Nephron progenitor cell (in vitro differentiated cells): ENCODE measurements at regions not wholly inside any gene's neighbourhood (a gene's known extent, or its start where the extent isn't known, plus 50 kb on each side); places are given as distances from the start of the nearest gene placed in this dataset.

Experiments used
- DNase-seq: peaks from one replicate; pipeline ENCODE4 v3.0.0; 2021
- H3K27ac Mint-ChIP-seq: 2 replicates; pipeline ENCODE4 v1.8.0; 2021; ENCODE audit warnings: mild to moderate bottlenecking, moderate library complexity, mixed read lengths
- H3K27me3 Mint-ChIP-seq: 2 replicates; pipeline ENCODE4 v1.8.0; 2021; ENCODE audit warnings: mild to moderate bottlenecking, low read depth, mixed read lengths; ENCODE audit not compliant: poor library complexity
- H3K36me3 Mint-ChIP-seq: 2 replicates; pipeline ENCODE4 v1.8.0; 2021; ENCODE audit warnings: low read depth, mixed read lengths
- H3K4me1 Mint-ChIP-seq: 2 replicates; pipeline ENCODE4 v1.8.0; 2021; ENCODE audit warnings: mixed read lengths
- H3K4me3 Mint-ChIP-seq: 2 replicates; pipeline ENCODE4 v1.8.0; 2021; ENCODE audit warnings: mild to moderate bottlenecking, moderate library complexity, mixed read lengths
- H3K9me3 Mint-ChIP-seq: 2 replicates; pipeline ENCODE4 v1.8.0; 2021; ENCODE audit warnings: mild to moderate bottlenecking, moderate library complexity, mixed read lengths
- TF ChIP-seq, protein P1 (sequence below): fragments of 200-600 bp; sonication (generic); IDR thresholded peaks from 2 replicates; pipeline ENCODE4 v1.5.0; 2021; ENCODE audit warnings: antibody characterized with exemption

DNA sequence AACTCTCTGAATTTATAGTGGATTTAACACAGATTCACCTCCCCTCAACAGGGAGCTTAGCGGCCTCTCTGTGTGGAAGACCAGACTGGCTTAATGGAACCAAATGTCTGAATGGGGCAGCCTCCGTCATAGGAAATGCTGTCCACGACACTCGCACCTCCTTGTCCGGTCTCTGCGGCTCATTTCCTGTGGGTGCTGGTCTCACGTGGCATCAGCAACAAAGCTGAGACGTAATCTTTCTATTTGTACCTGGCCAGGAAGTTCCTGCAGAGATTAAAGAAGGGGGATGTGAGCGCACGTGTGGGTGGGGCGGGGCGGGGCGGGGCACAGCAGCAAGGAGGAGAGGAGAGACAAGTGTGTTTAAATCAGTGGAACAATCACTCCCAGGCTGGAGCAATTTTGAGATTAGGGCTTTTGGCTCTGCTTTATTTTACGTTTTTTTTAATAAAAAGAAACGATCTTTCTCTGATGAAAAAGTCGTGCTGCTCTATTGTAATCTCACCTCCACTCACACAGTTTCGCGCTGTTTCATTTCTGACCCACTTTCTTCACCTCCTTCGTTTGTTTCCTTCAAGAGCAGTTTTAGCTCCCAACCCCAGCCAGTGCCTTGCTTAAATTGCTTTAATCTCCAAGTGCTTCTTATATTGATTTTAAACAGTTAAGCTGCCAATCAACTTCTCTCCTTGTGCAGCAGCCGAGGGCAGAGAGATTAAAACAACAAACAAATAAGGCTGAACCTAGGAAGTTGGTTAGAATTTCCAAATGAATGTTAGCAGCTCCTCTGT lies 132.2 kb upstream of the ASTN2 start:
- no peaks in the 10 kb centered on the region for H3K9me3 Mint-ChIP-seq
- peaks cover 40% of the 10 kb centered on the region for H3K4me1 Mint-ChIP-seq
- no peak for DNase-seq
- peaks cover 10% of the 10 kb centered on the region for H3K27me3 Mint-ChIP-seq
- no peaks in the 10 kb centered on the region for H3K36me3 Mint-ChIP-seq
- TF ChIP-seq, protein P1, sequence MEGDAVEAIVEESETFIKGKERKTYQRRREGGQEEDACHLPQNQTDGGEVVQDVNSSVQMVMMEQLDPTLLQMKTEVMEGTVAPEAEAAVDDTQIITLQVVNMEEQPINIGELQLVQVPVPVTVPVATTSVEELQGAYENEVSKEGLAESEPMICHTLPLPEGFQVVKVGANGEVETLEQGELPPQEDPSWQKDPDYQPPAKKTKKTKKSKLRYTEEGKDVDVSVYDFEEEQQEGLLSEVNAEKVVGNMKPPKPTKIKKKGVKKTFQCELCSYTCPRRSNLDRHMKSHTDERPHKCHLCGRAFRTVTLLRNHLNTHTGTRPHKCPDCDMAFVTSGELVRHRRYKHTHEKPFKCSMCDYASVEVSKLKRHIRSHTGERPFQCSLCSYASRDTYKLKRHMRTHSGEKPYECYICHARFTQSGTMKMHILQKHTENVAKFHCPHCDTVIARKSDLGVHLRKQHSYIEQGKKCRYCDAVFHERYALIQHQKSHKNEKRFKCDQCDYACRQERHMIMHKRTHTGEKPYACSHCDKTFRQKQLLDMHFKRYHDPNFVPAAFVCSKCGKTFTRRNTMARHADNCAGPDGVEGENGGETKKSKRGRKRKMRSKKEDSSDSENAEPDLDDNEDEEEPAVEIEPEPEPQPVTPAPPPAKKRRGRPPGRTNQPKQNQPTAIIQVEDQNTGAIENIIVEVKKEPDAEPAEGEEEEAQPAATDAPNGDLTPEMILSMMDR, result no peak
- no peak overlapping the region for H3K27ac Mint-ChIP-seq
- peak overlapping the region; percentile 58 for H3K4me3 Mint-ChIP-seq

DNA sequence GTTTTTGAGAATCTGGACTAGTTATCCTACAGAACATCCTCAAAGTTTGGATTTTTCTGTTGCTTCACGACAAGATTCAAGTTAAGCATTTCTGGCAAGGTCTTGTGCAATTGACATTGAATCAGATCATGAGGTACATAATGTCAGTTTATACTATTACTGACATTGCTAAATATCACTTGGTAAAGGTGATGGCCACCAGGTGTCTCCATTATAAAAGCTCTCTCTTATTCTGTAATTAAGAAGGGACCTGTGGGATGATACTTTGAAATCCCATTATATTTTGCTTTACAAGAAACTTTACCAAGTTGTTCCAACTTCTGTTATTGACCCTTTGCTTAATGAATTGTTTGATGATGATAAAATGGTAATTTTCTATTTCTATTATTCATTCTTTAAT lies 131.0 kb upstream of the ASTN2 start:
- peaks cover 4% of the 10 kb centered on the region for H3K9me3 Mint-ChIP-seq
- TF ChIP-seq, protein P1, result no peak
- H3K36me3 Mint-ChIP-seq, result no peaks in the 10 kb centered on the region
- H3K27me3 Mint-ChIP-seq, result peaks cover 10% of the 10 kb centered on the region
- H3K4me3 Mint-ChIP-seq, result no peak overlapping the region
- H3K4me1 Mint-ChIP-seq, result peaks cover 40% of the 10 kb centered on the region
- H3K27ac Mint-ChIP-seq, result no peak overlapping the region
- DNase-seq, result no peak

DNA sequence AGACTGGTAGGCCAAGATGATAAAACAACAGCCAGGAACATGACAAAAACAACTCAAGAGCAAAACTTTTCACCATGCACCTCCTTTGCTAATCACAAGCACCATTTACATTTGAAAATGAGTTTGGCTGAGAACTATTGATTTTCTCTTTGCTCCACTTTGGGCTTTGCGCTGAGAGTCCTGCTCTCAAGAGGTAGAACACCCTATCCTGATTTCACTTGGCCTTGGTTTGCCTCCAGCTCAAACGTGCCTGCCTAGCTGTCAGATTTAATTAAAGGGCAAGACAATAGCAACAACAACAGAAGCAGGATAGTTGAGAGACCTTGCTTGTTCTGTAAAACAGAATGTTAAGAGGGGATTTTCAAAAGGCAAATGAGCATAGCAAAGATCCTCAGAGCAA lies 128.2 kb upstream of the ASTN2 start:
- TF ChIP-seq, protein P1, result no peak
- Mint-ChIP-seq H3K27ac (no peak overlapping the region), H3K36me3 (no peaks in the 10 kb centered on the region)

DNA sequence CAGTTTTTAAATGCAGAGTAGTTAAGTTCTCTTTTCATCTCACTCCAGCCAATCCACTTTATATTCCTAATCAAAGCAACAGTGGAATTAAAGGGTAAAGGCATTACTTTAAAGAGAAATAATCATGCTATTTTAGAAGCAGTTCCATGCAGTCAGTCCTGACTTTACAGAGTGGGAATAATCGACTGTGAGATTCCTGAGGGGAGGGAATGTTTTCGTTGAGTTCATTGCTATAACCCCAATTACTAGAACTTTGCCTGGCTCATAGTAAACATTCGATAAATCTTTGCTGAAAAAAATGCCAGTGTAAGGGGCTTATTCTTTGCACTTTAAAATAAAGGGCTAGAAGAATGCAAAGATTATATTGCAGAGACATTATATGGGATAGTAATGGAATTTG lies 127.2 kb upstream of the ASTN2 start:
- Mint-ChIP-seq H3K36me3 (no peaks in the 10 kb centered on the region), H3K4me3 (no peak overlapping the region), H3K4me1 (peaks cover 7% of the 10 kb centered on the region), H3K9me3 (peaks cover 4% of the 10 kb centered on the region), H3K27ac (no peak overlapping the region), H3K27me3 (peaks cover 5% of the 10 kb centered on the region)
- TF ChIP-seq, protein P1, result no peak
- DNase-seq, result no peak

More for the DNA sequence above, 128.2 kb upstream of the ASTN2 start:
- H3K27me3 Mint-ChIP-seq, result peaks cover 5% of the 10 kb centered on the region
- H3K4me1 Mint-ChIP-seq, result peaks cover 18% of the 10 kb centered on the region
- no peak for DNase-seq
- H3K9me3 Mint-ChIP-seq, result peaks cover 4% of the 10 kb centered on the region
- no peak overlapping the region for H3K4me3 Mint-ChIP-seq

GRCh38 chr9:117541181-117541580 lies 126.3 kb upstream of the ASTN2 start:
- H3K4me1 Mint-ChIP-seq, result peaks cover under 1% of the 10 kb centered on the region
- H3K27me3 Mint-ChIP-seq, result peaks cover 5% of the 10 kb centered on the region
- H3K9me3 Mint-ChIP-seq, result peaks cover 4% of the 10 kb centered on the region
- H3K27ac Mint-ChIP-seq, result no peak overlapping the region
- H3K4me3 Mint-ChIP-seq, result no peak overlapping the region
- no peak for DNase-seq
- TF ChIP-seq, protein P1, result no peak
- no peaks in the 10 kb centered on the region for H3K36me3 Mint-ChIP-seq

GRCh38 chr9:117535973-117536372 lies 121.1 kb upstream of the ASTN2 start:
- Mint-ChIP-seq H3K4me1 (peaks cover 13% of the 10 kb centered on the region), H3K9me3 (no peaks in the 10 kb centered on the region), H3K27me3 (no peaks in the 10 kb centered on the region), H3K27ac (no peak overlapping the region), H3K36me3 (no peaks in the 10 kb centered on the region), H3K4me3 (no peak overlapping the region)
- TF ChIP-seq, protein P1, result no peak
- no peak for DNase-seq
